A549 (cell line): ENCODE measurements at regions not wholly inside any gene's neighbourhood (a gene's known extent, or its start where the extent isn't known, plus 50 kb on each side); places are given as distances from the start of the nearest gene placed in this dataset.

ENCODE experiments used
- ATAC-seq, 2 experiments: fragments of 200-7000 bp in 1 of 2; fragments of >200 bp in 1 of 2; cut with Nextera tagmentation in 1 of 2; cut with Tn5 transposase in 1 of 2; 3 replicates each; pipeline versions ENCODE4 v1.8.0 to v1.9.1; 2018 to 2020; ENCODE audit warnings: mild to moderate bottlenecking in 1 of 2, moderate library complexity in 1 of 2
- CTCF ChIA-PET: fragments of 300-600 bp; sonication (Branson Sonifier 250); formaldehyde crosslinking; extraction: SDS; loops from one replicate; lab custom pipeline; 2021; ENCODE audit warnings: antibody characterized with exemption, inconsistent platforms; lab: Yijun Ruan, JAX
- POLR2A ChIA-PET: fragments of 350-600 bp; formaldehyde crosslinking; extraction: SDS; loops from one replicate; lab custom pipeline; 2021; ENCODE audit warnings: antibody characterized with exemption, inconsistent platforms; lab: Yijun Ruan, JAX
- DNase-seq, 2 experiments: peaks; one replicate each; pipeline versions ENCODE4 v3.0.0 to v3.0.0-alpha.2; 2011 to 2016; ENCODE audit warnings: low read depth in 1 of 2, low spot score in 1 of 2
- FAIRE-seq: peaks from 2 replicates; lab custom pipeline; 2011; peaks lifted over from hg19 to GRCh38; lab: Jason Lieb, UNC
- H3K27ac ChIP-seq, 2 experiments: fragments of >200 bp; sonication (Bioruptor Twin); formaldehyde crosslinking; 3 replicates each; pipeline ENCODE4 v1.5.1; 2016 to 2017
- H3K4me1 ChIP-seq: fragments of >200 bp; sonication (Bioruptor Twin); formaldehyde crosslinking; 3 replicates; pipeline ENCODE4 v1.6.1; 2016
- H3K4me2 ChIP-seq: fragments of >200 bp; sonication (Bioruptor Twin); formaldehyde crosslinking; 3 replicates; pipeline ENCODE4 v1.6.1; 2016
- H3K4me3 ChIP-seq: fragments of >200 bp; sonication (Bioruptor Twin); formaldehyde crosslinking; 3 replicates; pipeline ENCODE4 v1.5.1; 2016
- H3K9me3 ChIP-seq: fragments of >200 bp; sonication (Bioruptor Twin); formaldehyde crosslinking; 3 replicates; pipeline ENCODE4 v1.6.1; 2016
- CTCF ChIP-seq: fragments of >200 bp; sonication (Bioruptor Twin); formaldehyde crosslinking; IDR thresholded peaks from 3 replicates; pipeline ENCODE4 v1.5.1; 2016
- EHF ChIP-seq: fragments of 250-450 bp; sonication (Bioruptor Pico); IDR thresholded peaks from 2 replicates; pipeline ENCODE4 v1.5.0; 2020; ENCODE audit warnings: mild to moderate bottlenecking
- EHMT2 ChIP-seq: fragments of 200-600 bp; sonication (generic); IDR thresholded peaks from 2 replicates; pipeline ENCODE4 v1.6.1; 2016; ENCODE audit warnings: antibody characterized with exemption, low read depth, mild to moderate bottlenecking, moderate library complexity
- EP300 ChIP-seq, 2 experiments: fragments of >200 bp; sonication (Bioruptor Twin); formaldehyde crosslinking; IDR thresholded peaks; 2 replicates in 1 of 2; 3 replicates in 1 of 2; pipeline ENCODE4 v1.6.1; 2016 to 2017
- GATA3 ChIP-seq: IDR thresholded peaks from 2 replicates; pipeline ENCODE4 v1.6.1; 2012; ENCODE audit warnings: borderline replicate concordance
- HES2 ChIP-seq: fragments of >200 bp; sonication (Bioruptor Twin); formaldehyde crosslinking; IDR thresholded peaks from 2 replicates; pipeline ENCODE4 v1.6.1; 2016
- HEYL ChIP-seq: fragments of 250-450 bp; sonication (Bioruptor Pico); IDR thresholded peaks from 2 replicates; pipeline ENCODE4 v1.8.0; 2021; ENCODE audit warnings: mild to moderate bottlenecking, moderate library complexity
- HMGXB4 ChIP-seq: fragments of 250-450 bp; sonication (Bioruptor Pico); IDR thresholded peaks from 2 replicates; pipeline ENCODE4 v1.5.0; 2021; ENCODE audit warnings: mild to moderate bottlenecking, moderate library complexity, borderline replicate concordance
- HOXB13 ChIP-seq: fragments of 250-450 bp; sonication (Bioruptor Pico); IDR thresholded peaks from 2 replicates; pipeline ENCODE4 v1.5.0; 2020; ENCODE audit warnings: low read depth, mild to moderate bottlenecking, moderate library complexity
- KDM1A ChIP-seq: fragments of 200-600 bp; sonication (generic); IDR thresholded peaks from 2 replicates; pipeline ENCODE4 v1.6.1; 2016; ENCODE audit warnings: low read depth, mild to moderate bottlenecking
- KDM5A ChIP-seq: fragments of 200-600 bp; sonication (generic); IDR thresholded peaks from 2 replicates; pipeline ENCODE4 v1.6.1; 2016; ENCODE audit warnings: antibody characterized with exemption, mild to moderate bottlenecking
- NFE2L2 ChIP-seq: fragments of 150-350 bp; conservative IDR thresholded peaks from 2 replicates; pipeline ENCODE4 v1.6.1; 2014; ENCODE audit warnings: low read length
- NPAS2 ChIP-seq: fragments of 250-450 bp; sonication (Bioruptor Pico); IDR thresholded peaks from 2 replicates; pipeline ENCODE4 v1.8.0; 2022; ENCODE audit warnings: mild to moderate bottlenecking, moderate library complexity, borderline replicate concordance
- POLR2A ChIP-seq: IDR thresholded peaks from 2 replicates; pipeline ENCODE4 v1.6.1; 2012; ENCODE audit warnings: mild to moderate bottlenecking, low read length
- POLR2AphosphoS2 ChIP-seq: conservative IDR thresholded peaks from 2 replicates; pipeline ENCODE4 v1.6.1; 2012; ENCODE audit warnings: low read length, improper control_type of control experiment, inconsistent platforms
- ZSCAN20 ChIP-seq: fragments of 250-450 bp; sonication (Bioruptor Pico); IDR thresholded peaks from 2 replicates; pipeline ENCODE4 v1.8.0; 2022; ENCODE audit warnings: mild to moderate bottlenecking, moderate library complexity
- WGBS: methylation state at CpG from one replicate; pipeline ENCODE4 v1.1.6; 2017; ENCODE audit errors: missing lambda C conversion rate; 5-methylcytosine and 5-hydroxymethylcytosine counted together
- TF ChIP-seq, protein P1 (sequence below): fragments of 450-650 bp; IDR thresholded peaks from 2 replicates; pipeline ENCODE4 v1.6.1; 2014; ENCODE audit warnings: antibody characterized with exemption

GRCh38 chr1:37113285-37113997 is 79.1 kb upstream of the GRIK3 start:
- ChIA-PET POLR2A (no interaction called here), CTCF (no interaction called here)
- FAIRE-seq (no peak), ATAC-seq (no peak), DNase-seq (no peak)
- TF ChIP-seq KDM1A (no peak), EP300 (IDR thresholded peaks at IDR 0.05) (no peak), ZSCAN20 (no peak), GATA3 (no peak), HOXB13 (CRISPR knock-in tag) (no peak), EHMT2 (no peak)
- Histone ChIP-seq H3K27ac (no peak overlapping the region), H3K4me2 (no peak overlapping the region), H3K9me3 (no peaks in the 10 kb centered on the region), H3K4me1 (no peaks in the 10 kb centered on the region), H3K4me3 (no peak overlapping the region)
- WGBS = 15% methylated on average over 6 of the region's 6 CpGs

- ChIA-PET POLR2A (no interaction called here), CTCF (no interaction called here)
- H3K4me1 ChIP-seq = no peaks in the 10 kb centered on the region
- no peak overlapping the region for H3K4me3 ChIP-seq
- H3K9me3 ChIP-seq = no peaks in the 10 kb centered on the region
- no peak for ATAC-seq
- no peak for DNase-seq
- H3K4me2 ChIP-seq = no peak overlapping the region
- WGBS = 8% methylated on average over 1 of the region's 1 CpG
- no peak overlapping the region for H3K27ac ChIP-seq
- FAIRE-seq = no peak
- TF ChIP-seq HEYL (CRISPR knock-in tag) (no peak), EHF (no peak), NFE2L2 (no peak)
- TF ChIP-seq, protein P1, sequence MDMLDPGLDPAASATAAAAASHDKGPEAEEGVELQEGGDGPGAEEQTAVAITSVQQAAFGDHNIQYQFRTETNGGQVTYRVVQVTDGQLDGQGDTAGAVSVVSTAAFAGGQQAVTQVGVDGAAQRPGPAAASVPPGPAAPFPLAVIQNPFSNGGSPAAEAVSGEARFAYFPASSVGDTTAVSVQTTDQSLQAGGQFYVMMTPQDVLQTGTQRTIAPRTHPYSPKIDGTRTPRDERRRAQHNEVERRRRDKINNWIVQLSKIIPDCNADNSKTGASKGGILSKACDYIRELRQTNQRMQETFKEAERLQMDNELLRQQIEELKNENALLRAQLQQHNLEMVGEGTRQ = no peak
These were observed 84.5 kb upstream of the GRIK3 start for GRCh38 chr1:37118790-37119189.

- FAIRE-seq = no peak
- ChIA-PET POLR2A (no interaction called here), CTCF (no interaction called here)
- Histone ChIP-seq H3K4me1 (no peaks in the 10 kb centered on the region), H3K9me3 (no peaks in the 10 kb centered on the region), H3K4me3 (no peak overlapping the region), H3K4me2 (no peak overlapping the region), H3K27ac (no peak overlapping the region)
- WGBS = 16% methylated on average over 5 of the region's 6 CpGs
- ATAC-seq = no peak
- no peak for TF ChIP-seq KDM1A
- no peak for TF ChIP-seq POLR2AphosphoS2
- TF ChIP-seq KDM5A = no peak
- DNase-seq = no peak
These were observed 86.0 kb upstream of the GRIK3 start for GRCh38 chr1:37120279-37120678.

DNA sequence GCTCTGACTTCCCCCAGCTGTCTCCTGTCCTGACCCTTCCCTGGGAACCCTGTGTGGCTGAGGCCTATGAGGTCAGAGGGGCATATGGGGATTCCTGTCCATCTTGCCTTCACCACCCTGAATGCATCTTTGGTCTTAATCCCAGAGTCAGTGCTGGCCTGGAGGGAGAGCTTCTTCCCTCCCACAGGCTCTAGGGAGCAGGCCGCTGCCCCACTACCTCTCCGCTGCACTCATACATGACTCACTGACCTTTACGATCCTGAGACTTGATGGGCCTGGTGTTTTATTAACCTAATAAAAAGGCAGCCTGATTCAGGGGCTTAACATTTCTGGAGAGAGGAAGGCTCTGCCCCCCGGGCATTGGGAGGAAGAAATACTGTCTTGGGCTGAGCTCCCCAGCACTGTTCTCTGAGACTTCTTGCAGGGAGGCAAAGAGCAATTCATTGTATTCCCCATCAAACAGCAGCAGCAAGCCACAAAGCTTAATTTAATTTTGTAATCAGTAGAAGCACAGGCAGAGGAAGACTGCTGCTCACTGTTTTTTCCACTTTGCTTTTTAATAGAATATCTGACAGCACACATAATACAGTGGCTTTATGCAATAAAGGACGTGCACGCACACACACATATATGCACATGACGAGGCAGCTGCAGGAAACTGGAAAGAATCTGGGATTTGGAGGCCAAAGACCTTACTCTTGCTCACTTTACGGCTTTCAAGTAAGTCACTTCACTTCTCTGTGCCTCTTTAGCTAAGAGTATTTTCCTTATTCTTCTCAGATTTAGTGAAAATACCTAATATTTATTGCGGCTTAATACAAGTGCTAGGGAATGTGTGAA is 89.2 kb upstream of the GRIK3 start:
- no peaks in the 10 kb centered on the region for H3K4me1 ChIP-seq
- no peaks in the 10 kb centered on the region for H3K9me3 ChIP-seq
- WGBS = 47% methylated on average over 9 of the region's 9 CpGs
- POLR2A ChIA-PET = no interaction called here
- no peak overlapping the region for H3K4me2 ChIP-seq
- no peak overlapping the region for H3K27ac ChIP-seq
- CTCF ChIA-PET = no interaction called here
- no peak overlapping the region for H3K4me3 ChIP-seq
- FAIRE-seq (no peak), ATAC-seq (no peak), DNase-seq (no peak)
- no peak for TF ChIP-seq HES2
- no peak for TF ChIP-seq HMGXB4 (CRISPR knock-in tag)
- no peak for TF ChIP-seq GATA3
- no peak for TF ChIP-seq NPAS2 (CRISPR knock-in tag)
- TF ChIP-seq POLR2AphosphoS2 = no peak
- TF ChIP-seq POLR2A = no peak
- TF ChIP-seq CTCF = no peak
